ENCODE measurements at regions not wholly inside any gene's neighbourhood (a gene's known extent, or its start where the extent isn't known, plus 50 kb on each side); places are given as distances from the start of the nearest gene placed in this dataset.
"Not testable (repeated sequence)": the region's sequence is repeated elsewhere in the genome, so short reads cannot be mapped to it uniquely, and the experiment has no call there.

DNA sequence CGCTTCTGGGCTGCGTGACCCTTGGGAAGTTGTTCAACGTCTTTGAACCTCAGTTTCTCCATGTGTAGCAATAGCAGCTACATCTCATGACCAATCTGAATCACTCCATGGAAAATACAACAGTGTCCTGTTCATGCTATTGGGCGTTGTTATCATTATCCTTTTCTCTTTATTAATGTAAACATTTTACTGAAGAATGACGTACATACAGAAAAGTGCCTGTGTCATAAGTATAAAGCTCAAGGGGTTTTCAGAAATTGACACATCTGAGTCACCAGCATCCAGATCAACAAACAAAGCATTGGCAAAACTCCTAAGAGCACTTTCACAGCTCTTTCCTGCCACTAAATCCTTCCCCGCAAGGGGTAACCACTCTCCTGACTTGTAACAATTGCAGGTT lies 438.4 kb downstream of the XYLT1 start:
- TF ChIP-seq, protein P1, sequence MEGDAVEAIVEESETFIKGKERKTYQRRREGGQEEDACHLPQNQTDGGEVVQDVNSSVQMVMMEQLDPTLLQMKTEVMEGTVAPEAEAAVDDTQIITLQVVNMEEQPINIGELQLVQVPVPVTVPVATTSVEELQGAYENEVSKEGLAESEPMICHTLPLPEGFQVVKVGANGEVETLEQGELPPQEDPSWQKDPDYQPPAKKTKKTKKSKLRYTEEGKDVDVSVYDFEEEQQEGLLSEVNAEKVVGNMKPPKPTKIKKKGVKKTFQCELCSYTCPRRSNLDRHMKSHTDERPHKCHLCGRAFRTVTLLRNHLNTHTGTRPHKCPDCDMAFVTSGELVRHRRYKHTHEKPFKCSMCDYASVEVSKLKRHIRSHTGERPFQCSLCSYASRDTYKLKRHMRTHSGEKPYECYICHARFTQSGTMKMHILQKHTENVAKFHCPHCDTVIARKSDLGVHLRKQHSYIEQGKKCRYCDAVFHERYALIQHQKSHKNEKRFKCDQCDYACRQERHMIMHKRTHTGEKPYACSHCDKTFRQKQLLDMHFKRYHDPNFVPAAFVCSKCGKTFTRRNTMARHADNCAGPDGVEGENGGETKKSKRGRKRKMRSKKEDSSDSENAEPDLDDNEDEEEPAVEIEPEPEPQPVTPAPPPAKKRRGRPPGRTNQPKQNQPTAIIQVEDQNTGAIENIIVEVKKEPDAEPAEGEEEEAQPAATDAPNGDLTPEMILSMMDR (IDR thresholded peaks at IDR 0.05; ENCODE audit: unreplicated experiment) = no peak
- CTCF ChIA-PET = no interaction called here
- no peak for DNase-seq
- Mint-ChIP-seq H3K4me1 (ENCODE audit: low read depth, unreplicated experiment) (no peaks in the 10 kb centered on the region), H3K36me3 (ENCODE audit: insufficient read depth, unreplicated experiment) (no peaks in the 10 kb centered on the region), H3K27me3 (ENCODE audit: unreplicated experiment) (no peaks in the 10 kb centered on the region), H3K27ac (ENCODE audit: unreplicated experiment) (no peak overlapping the region), H3K9me3 (ENCODE audit: low read depth, unreplicated experiment) (peaks cover 2% of the 10 kb centered on the region), H3K4me3 (ENCODE audit: low read depth, unreplicated experiment) (no peak overlapping the region)
- no TSS peak for BruUV-seq (replicated peaks)
- intact Hi-C loops (cut with micrococcal nuclease; ENCODE audit: unreplicated experiment) = no loop called here

- BruUV-seq (replicated peaks) = no TSS peak
- no peaks in the 10 kb centered on the region for H3K4me1 Mint-ChIP-seq (ENCODE audit: low read depth, unreplicated experiment)
- intact Hi-C loops (cut with micrococcal nuclease; ENCODE audit: unreplicated experiment) = no loop called here
- no peak overlapping the region for H3K27ac Mint-ChIP-seq (ENCODE audit: unreplicated experiment)
- DNase-seq = no peak
- H3K4me3 Mint-ChIP-seq (ENCODE audit: low read depth, unreplicated experiment) = no peak overlapping the region
- CTCF ChIA-PET = no interaction called here
- no peaks in the 10 kb centered on the region for H3K36me3 Mint-ChIP-seq (ENCODE audit: insufficient read depth, unreplicated experiment)
- H3K9me3 Mint-ChIP-seq (ENCODE audit: low read depth, unreplicated experiment) = peaks cover 2% of the 10 kb centered on the region
- TF ChIP-seq, protein P1 (IDR thresholded peaks at IDR 0.05; ENCODE audit: unreplicated experiment) = no peak
- no peaks in the 10 kb centered on the region for H3K27me3 Mint-ChIP-seq (ENCODE audit: unreplicated experiment)
These were observed 436.1 kb downstream of the XYLT1 start for GRCh38 chr16:17034477-17035252.

GRCh38 chr16:17037499-17037898 lies 433.3 kb downstream of the XYLT1 start:
- Mint-ChIP-seq H3K36me3 (ENCODE audit: insufficient read depth, unreplicated experiment) (no peaks in the 10 kb centered on the region), H3K27ac (ENCODE audit: unreplicated experiment) (no peak overlapping the region), H3K27me3 (ENCODE audit: unreplicated experiment) (no peaks in the 10 kb centered on the region), H3K9me3 (ENCODE audit: low read depth, unreplicated experiment) (no peaks in the 10 kb centered on the region), H3K4me1 (ENCODE audit: low read depth, unreplicated experiment) (no peaks in the 10 kb centered on the region), H3K4me3 (ENCODE audit: low read depth, unreplicated experiment) (no peak overlapping the region)
- intact Hi-C loops (cut with micrococcal nuclease; ENCODE audit: unreplicated experiment) = no loop called here
- BruUV-seq (replicated peaks) = no TSS peak
- no peak for DNase-seq
- TF ChIP-seq, protein P1 (IDR thresholded peaks at IDR 0.05; ENCODE audit: unreplicated experiment) = no peak
- CTCF ChIA-PET = interaction anchor here (0.6 kb wide), 1 partner anchor 147 kb away, joined by 5 read pairs; no protein-coding TSS in a partner anchor

GRCh38 chr16:17038415-17038814 lies 432.3 kb downstream of the XYLT1 start:
- Mint-ChIP-seq H3K4me3 (ENCODE audit: low read depth, unreplicated experiment) (no peak overlapping the region), H3K27me3 (ENCODE audit: unreplicated experiment) (no peaks in the 10 kb centered on the region), H3K4me1 (ENCODE audit: low read depth, unreplicated experiment) (no peaks in the 10 kb centered on the region), H3K9me3 (ENCODE audit: low read depth, unreplicated experiment) (no peaks in the 10 kb centered on the region), H3K36me3 (ENCODE audit: insufficient read depth, unreplicated experiment) (no peaks in the 10 kb centered on the region), H3K27ac (ENCODE audit: unreplicated experiment) (no peak overlapping the region)
- TF ChIP-seq, protein P1 (IDR thresholded peaks at IDR 0.05; ENCODE audit: unreplicated experiment) = no peak
- intact Hi-C loops (cut with micrococcal nuclease; ENCODE audit: unreplicated experiment) = no loop called here
- DNase-seq = no peak
- CTCF ChIA-PET = no interaction called here
- BruUV-seq (replicated peaks) = no TSS peak

DNA sequence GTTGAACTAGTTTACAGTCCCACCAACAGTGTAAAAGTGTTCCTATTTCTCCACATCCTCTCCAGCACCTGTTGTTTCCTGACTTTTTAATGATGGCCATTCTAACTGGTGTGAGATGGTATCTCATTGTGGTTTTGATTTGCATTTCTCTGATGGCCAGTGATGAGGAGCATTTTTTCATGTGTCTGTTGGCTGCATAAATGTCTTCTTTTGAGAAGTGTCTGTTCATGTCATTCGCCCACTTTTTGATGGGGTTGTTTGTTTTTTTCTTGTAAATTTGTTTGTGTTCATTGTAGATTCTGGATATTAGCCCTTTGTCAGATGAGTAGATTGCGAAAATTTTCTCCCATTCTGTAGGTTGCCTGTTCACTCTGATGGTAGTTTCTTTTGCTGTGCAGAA lies 421.7 kb downstream of the XYLT1 start:
- H3K27ac Mint-ChIP-seq (ENCODE audit: unreplicated experiment); CTCF ChIA-PET; H3K36me3 Mint-ChIP-seq (ENCODE audit: insufficient read depth, unreplicated experiment); H3K4me1 Mint-ChIP-seq (ENCODE audit: low read depth, unreplicated experiment); H3K4me3 Mint-ChIP-seq (ENCODE audit: low read depth, unreplicated experiment); H3K27me3 Mint-ChIP-seq (ENCODE audit: unreplicated experiment); BruUV-seq (replicated peaks); DNase-seq; intact Hi-C loops (cut with micrococcal nuclease; ENCODE audit: unreplicated experiment): not testable (repeated sequence)
- peaks cover 18% of the 10 kb centered on the region for H3K9me3 Mint-ChIP-seq (ENCODE audit: low read depth, unreplicated experiment)
